ENCODE measurements at regions not wholly inside any gene's neighbourhood (a gene's known extent, or its start where the extent isn't known, plus 50 kb on each side); places are given as distances from the start of the nearest gene placed in this dataset.

DNA sequence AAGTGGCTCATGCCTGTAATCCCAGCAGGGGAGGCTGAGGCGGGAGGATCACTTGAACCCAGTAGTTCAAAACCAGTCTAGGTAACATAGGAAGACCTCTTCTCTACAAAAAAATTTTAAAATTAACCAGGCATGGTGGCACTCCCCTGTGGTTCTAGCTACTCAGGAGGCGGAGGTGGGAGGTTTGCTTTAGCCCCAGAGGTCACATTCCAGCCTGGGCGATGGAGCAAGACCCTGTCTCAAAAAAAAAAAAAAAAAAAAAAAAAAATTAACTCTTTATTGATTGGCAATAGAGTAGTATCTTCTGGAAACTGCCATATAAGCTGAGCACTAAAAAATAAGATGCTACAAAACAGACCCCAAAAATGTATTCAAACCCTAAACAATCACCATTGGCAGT, 69.5 kb downstream of the LLPH start:
- TF ChIP-seq, protein P1, sequence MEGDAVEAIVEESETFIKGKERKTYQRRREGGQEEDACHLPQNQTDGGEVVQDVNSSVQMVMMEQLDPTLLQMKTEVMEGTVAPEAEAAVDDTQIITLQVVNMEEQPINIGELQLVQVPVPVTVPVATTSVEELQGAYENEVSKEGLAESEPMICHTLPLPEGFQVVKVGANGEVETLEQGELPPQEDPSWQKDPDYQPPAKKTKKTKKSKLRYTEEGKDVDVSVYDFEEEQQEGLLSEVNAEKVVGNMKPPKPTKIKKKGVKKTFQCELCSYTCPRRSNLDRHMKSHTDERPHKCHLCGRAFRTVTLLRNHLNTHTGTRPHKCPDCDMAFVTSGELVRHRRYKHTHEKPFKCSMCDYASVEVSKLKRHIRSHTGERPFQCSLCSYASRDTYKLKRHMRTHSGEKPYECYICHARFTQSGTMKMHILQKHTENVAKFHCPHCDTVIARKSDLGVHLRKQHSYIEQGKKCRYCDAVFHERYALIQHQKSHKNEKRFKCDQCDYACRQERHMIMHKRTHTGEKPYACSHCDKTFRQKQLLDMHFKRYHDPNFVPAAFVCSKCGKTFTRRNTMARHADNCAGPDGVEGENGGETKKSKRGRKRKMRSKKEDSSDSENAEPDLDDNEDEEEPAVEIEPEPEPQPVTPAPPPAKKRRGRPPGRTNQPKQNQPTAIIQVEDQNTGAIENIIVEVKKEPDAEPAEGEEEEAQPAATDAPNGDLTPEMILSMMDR (IDR thresholded peaks at IDR 0.05; ENCODE audit: extremely low read depth in 1 of 2, insufficient read depth in 1 of 2, low read depth in 1 of 2, low read length in 2 of 2) = no peak
- TF ChIP-seq POLR2A (IDR thresholded peaks at IDR 0.05; ENCODE audit: low read depth, low read length) (no peak), JUN (IDR thresholded peaks at IDR 0.05; ENCODE audit: borderline replicate concordance, insufficient read depth, insufficient read length, low read depth) (no peak)
